Right atrium auricular region (tissue), 2 donors: ENCODE measurements at regions not wholly inside any gene's neighbourhood (a gene's known extent, or its start where the extent isn't known, plus 50 kb on each side); places are given as distances from the start of the nearest gene placed in this dataset.

Experiments
- DNase-seq: peaks from one replicate; pipeline ENCODE4 v3.0.0-alpha.2; 2019; ENCODE audit warnings: low spot score
- H3K27ac ChIP-seq, 2 donors: fragments of 200-600 bp; sonication (generic); 1 replicate in 1 of 2; 2 replicates in 1 of 2; pipeline ENCODE4 v1.5.1; 2016 to 2019
- H3K27me3 ChIP-seq, 2 donors: fragments of 200-600 bp; sonication (generic); one replicate each; pipeline versions ENCODE4 v1.5.1 to v1.6.0; 2017 to 2019
- H3K36me3 ChIP-seq: fragments of 200-600 bp; sonication (generic); one replicate; pipeline ENCODE4 v1.5.1; 2016
- H3K4me1 ChIP-seq, 2 donors: fragments of 200-600 bp; sonication (generic); one replicate each; pipeline versions ENCODE4 v1.5.1 to v1.6.0; 2017 to 2019
- H3K4me3 ChIP-seq, 2 donors: fragments of 200-600 bp; sonication (generic); 1 replicate in 1 of 2; 2 replicates in 1 of 2; pipeline ENCODE4 v1.5.1; 2017 to 2019; ENCODE audit warnings: mild to moderate bottlenecking in 1 of 2, moderate library complexity in 1 of 2
- H3K9me3 ChIP-seq, 2 donors: fragments of 200-600 bp; sonication (generic); one replicate each; pipeline ENCODE4 v1.5.1; 2019
- CTCF ChIP-seq, 2 donors: fragments of 200-600 bp; sonication (generic); IDR thresholded peaks; one replicate each; pipeline ENCODE4 v1.5.1; 2019; ENCODE audit warnings: antibody characterized with exemption in 2 of 2

GRCh38 chr18:73514449-73514848 is 633.2 kb downstream of the FBXO15 start:
- DNase-seq, result no peak
- no peak for TF ChIP-seq CTCF (IDR thresholded peaks at IDR 0.05)
- H3K27me3 ChIP-seq, result no peaks in the 10 kb centered on the region

GRCh38 chr18:73511771-73512503 is 635.7 kb downstream of the FBXO15 start:
- no peak overlapping the region for H3K4me3 ChIP-seq
- H3K36me3 ChIP-seq, result no peaks in the 10 kb centered on the region
- H3K4me1 ChIP-seq, result no peaks in the 10 kb centered on the region
- no peak overlapping the region for H3K27ac ChIP-seq
- no peaks in the 10 kb centered on the region for H3K27me3 ChIP-seq
- DNase-seq, result no peak
- no peak for TF ChIP-seq CTCF (IDR thresholded peaks at IDR 0.05)
- H3K9me3 ChIP-seq, result no peaks in the 10 kb centered on the region

More at GRCh38 chr18:73514449-73514848, 633.2 kb downstream of the FBXO15 start:
- Histone ChIP-seq H3K4me1 (no peaks in the 10 kb centered on the region), H3K4me3 (no peak overlapping the region), H3K27ac (no peak overlapping the region), H3K9me3 (no peaks in the 10 kb centered on the region), H3K36me3 (no peaks in the 10 kb centered on the region)

GRCh38 chr18:73509460-73509859 is 638.2 kb downstream of the FBXO15 start:
- Histone ChIP-seq H3K4me3 (no peak overlapping the region), H3K9me3 (no peaks in the 10 kb centered on the region), H3K4me1 (no peaks in the 10 kb centered on the region), H3K27me3 (no peaks in the 10 kb centered on the region), H3K36me3 (no peaks in the 10 kb centered on the region), H3K27ac (no peak overlapping the region)
- no peak for DNase-seq
- TF ChIP-seq CTCF (IDR thresholded peaks at IDR 0.05), result no peak

- Histone ChIP-seq H3K9me3 (no peaks in the 10 kb centered on the region), H3K36me3 (no peaks in the 10 kb centered on the region), H3K27me3 (no peaks in the 10 kb centered on the region), H3K27ac (no peak overlapping the region), H3K4me1 (no peaks in the 10 kb centered on the region), H3K4me3 (no peak overlapping the region)
- no peak for TF ChIP-seq CTCF (IDR thresholded peaks at IDR 0.05)
- DNase-seq, result no peak
Measured at GRCh38 chr18:73503326-73503725, 635.5 kb upstream of the NETO1 start.

- Histone ChIP-seq H3K4me1 (no peaks in the 10 kb centered on the region), H3K9me3 (no peaks in the 10 kb centered on the region), H3K4me3 (no peak overlapping the region), H3K27me3 (no peaks in the 10 kb centered on the region), H3K36me3 (no peaks in the 10 kb centered on the region), H3K27ac (no peak overlapping the region)
- DNase-seq, result no peak
- no peak for TF ChIP-seq CTCF (IDR thresholded peaks at IDR 0.05)
Measured at GRCh38 chr18:73487966-73488365, 620.2 kb upstream of the NETO1 start.

- H3K4me1 ChIP-seq, result no peaks in the 10 kb centered on the region
- no peaks in the 10 kb centered on the region for H3K27me3 ChIP-seq
- no peak overlapping the region for H3K27ac ChIP-seq
- H3K4me3 ChIP-seq, result no peak overlapping the region
- no peaks in the 10 kb centered on the region for H3K9me3 ChIP-seq
- DNase-seq, result no peak
- H3K36me3 ChIP-seq, result no peaks in the 10 kb centered on the region
- TF ChIP-seq CTCF (IDR thresholded peaks at IDR 0.05), result no peak
Measured at GRCh38 chr18:73485166-73485565, 617.4 kb upstream of the NETO1 start.
